GM12878 (cell line): ENCODE measurements at regions not wholly inside any gene's neighbourhood (a gene's known extent, or its start where the extent isn't known, plus 50 kb on each side); places are given as distances from the start of the nearest gene placed in this dataset.

ENCODE experiments used
- KAT2A ChIP-seq: conservative IDR thresholded peaks from 2 replicates; pipeline ENCODE4 v1.6.1; 2011; ENCODE audit warnings: low read depth, low read length; ENCODE audit not compliant: control insufficient read depth
- RCOR1 ChIP-seq: conservative IDR thresholded peaks from 2 replicates; pipeline ENCODE4 v1.6.1; 2012; ENCODE audit warnings: low read depth, low read length, improper control_type of control experiment

DNA sequence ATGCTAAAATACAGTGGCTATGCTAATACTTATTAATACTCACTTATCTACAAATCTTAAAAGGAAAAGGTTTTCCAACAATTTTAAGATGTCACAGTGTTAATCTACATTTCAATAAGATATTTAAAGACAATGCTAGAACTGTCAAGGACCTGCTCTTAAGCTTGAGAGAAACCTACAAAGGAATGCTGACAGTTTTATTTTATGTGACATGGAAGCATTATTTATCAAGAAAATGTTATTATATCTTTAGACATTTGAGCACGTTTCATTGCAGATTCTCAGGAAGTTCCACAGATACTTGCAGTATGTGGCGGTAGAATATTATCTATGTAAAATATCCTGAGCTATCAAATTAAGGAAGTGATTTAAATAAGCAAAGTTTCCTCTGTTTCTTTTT lies 1255.7 kb upstream of the ZEB2 start:
- no peak for TF ChIP-seq RCOR1
- no peak for TF ChIP-seq KAT2A
